Right atrium auricular region (tissue), 2 donors: ENCODE measurements at regions not wholly inside any gene's neighbourhood (a gene's known extent, or its start where the extent isn't known, plus 50 kb on each side); places are given as distances from the start of the nearest gene placed in this dataset.
"Not testable (repeated sequence)": the region's sequence is repeated elsewhere in the genome, so short reads cannot be mapped to it uniquely, and the experiment has no call there.

Experiments used
- DNase-seq: peaks from one replicate; pipeline ENCODE4 v3.0.0-alpha.2; 2019; ENCODE audit warnings: low spot score
- H3K27ac ChIP-seq, 2 donors: fragments of 200-600 bp; sonication (generic); 1 replicate in 1 of 2; 2 replicates in 1 of 2; pipeline ENCODE4 v1.5.1; 2016 to 2019
- H3K27me3 ChIP-seq, 2 donors: fragments of 200-600 bp; sonication (generic); one replicate each; pipeline versions ENCODE4 v1.5.1 to v1.6.0; 2017 to 2019
- H3K36me3 ChIP-seq: fragments of 200-600 bp; sonication (generic); one replicate; pipeline ENCODE4 v1.5.1; 2016
- H3K4me1 ChIP-seq, 2 donors: fragments of 200-600 bp; sonication (generic); one replicate each; pipeline versions ENCODE4 v1.5.1 to v1.6.0; 2017 to 2019
- H3K4me3 ChIP-seq, 2 donors: fragments of 200-600 bp; sonication (generic); 1 replicate in 1 of 2; 2 replicates in 1 of 2; pipeline ENCODE4 v1.5.1; 2017 to 2019; ENCODE audit warnings: mild to moderate bottlenecking in 1 of 2, moderate library complexity in 1 of 2
- H3K9me3 ChIP-seq, 2 donors: fragments of 200-600 bp; sonication (generic); one replicate each; pipeline ENCODE4 v1.5.1; 2019
- TF ChIP-seq, protein P1 (sequence below), 2 donors: fragments of 200-600 bp; sonication (generic); IDR thresholded peaks; one replicate each; pipeline ENCODE4 v1.5.1; 2019; ENCODE audit warnings: antibody characterized with exemption in 2 of 2

DNA sequence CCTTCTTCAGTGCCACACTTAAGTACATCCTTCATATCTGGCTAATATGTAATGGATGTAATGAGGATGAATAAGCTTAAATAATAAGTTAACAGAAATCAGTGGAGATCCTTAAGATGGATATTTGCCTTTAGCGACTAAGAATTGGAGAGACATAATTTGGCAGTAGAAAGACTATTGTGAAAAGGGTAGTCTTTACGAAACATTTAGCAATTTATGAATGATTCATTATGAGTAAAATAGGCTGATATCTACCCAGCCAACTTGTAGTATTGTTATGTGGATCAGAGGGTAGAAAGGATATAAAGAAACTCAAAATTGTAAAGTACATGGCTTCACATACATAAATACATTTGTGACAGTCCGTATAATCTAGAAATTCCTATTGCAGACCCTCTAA lies 2371.8 kb downstream of the PCDH7 start:
- Histone ChIP-seq H3K4me3 (no peak overlapping the region), H3K9me3 (no peaks in the 10 kb centered on the region), H3K27me3 (no peaks in the 10 kb centered on the region), H3K4me1 (no peaks in the 10 kb centered on the region), H3K27ac (no peak overlapping the region), H3K36me3 (no peaks in the 10 kb centered on the region)
- DNase-seq: no peak
- TF ChIP-seq, protein P1, sequence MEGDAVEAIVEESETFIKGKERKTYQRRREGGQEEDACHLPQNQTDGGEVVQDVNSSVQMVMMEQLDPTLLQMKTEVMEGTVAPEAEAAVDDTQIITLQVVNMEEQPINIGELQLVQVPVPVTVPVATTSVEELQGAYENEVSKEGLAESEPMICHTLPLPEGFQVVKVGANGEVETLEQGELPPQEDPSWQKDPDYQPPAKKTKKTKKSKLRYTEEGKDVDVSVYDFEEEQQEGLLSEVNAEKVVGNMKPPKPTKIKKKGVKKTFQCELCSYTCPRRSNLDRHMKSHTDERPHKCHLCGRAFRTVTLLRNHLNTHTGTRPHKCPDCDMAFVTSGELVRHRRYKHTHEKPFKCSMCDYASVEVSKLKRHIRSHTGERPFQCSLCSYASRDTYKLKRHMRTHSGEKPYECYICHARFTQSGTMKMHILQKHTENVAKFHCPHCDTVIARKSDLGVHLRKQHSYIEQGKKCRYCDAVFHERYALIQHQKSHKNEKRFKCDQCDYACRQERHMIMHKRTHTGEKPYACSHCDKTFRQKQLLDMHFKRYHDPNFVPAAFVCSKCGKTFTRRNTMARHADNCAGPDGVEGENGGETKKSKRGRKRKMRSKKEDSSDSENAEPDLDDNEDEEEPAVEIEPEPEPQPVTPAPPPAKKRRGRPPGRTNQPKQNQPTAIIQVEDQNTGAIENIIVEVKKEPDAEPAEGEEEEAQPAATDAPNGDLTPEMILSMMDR (IDR thresholded peaks at IDR 0.05): no peak

- H3K4me3 ChIP-seq: no peak overlapping the region
- H3K27me3 ChIP-seq: no peaks in the 10 kb centered on the region
- no peak overlapping the region for H3K27ac ChIP-seq
- no peaks in the 10 kb centered on the region for H3K4me1 ChIP-seq
- no peak for DNase-seq
- TF ChIP-seq, protein P1 (IDR thresholded peaks at IDR 0.05): no peak
- H3K36me3 ChIP-seq: no peaks in the 10 kb centered on the region
- H3K9me3 ChIP-seq: no peaks in the 10 kb centered on the region
Observed at GRCh38 chr4:33104273-33104672, 2384.1 kb downstream of the PCDH7 start.

GRCh38 chr4:33107814-33108213 lies 2387.6 kb downstream of the PCDH7 start:
- no peaks in the 10 kb centered on the region for H3K9me3 ChIP-seq
- H3K4me3 ChIP-seq: no peak overlapping the region
- TF ChIP-seq, protein P1 (IDR thresholded peaks at IDR 0.05): no peak
- no peaks in the 10 kb centered on the region for H3K27me3 ChIP-seq
- H3K4me1 ChIP-seq: no peaks in the 10 kb centered on the region
- DNase-seq: no peak
- no peak overlapping the region for H3K27ac ChIP-seq
- H3K36me3 ChIP-seq: no peaks in the 10 kb centered on the region

GRCh38 chr4:33111117-33111516 lies 2390.9 kb downstream of the PCDH7 start:
- no peak for DNase-seq
- Histone ChIP-seq H3K4me1 (no peaks in the 10 kb centered on the region), H3K27me3 (no peaks in the 10 kb centered on the region), H3K27ac (no peak overlapping the region), H3K36me3 (no peaks in the 10 kb centered on the region), H3K4me3 (no peak overlapping the region), H3K9me3 (no peaks in the 10 kb centered on the region)
- TF ChIP-seq, protein P1 (IDR thresholded peaks at IDR 0.05): no peak

DNA sequence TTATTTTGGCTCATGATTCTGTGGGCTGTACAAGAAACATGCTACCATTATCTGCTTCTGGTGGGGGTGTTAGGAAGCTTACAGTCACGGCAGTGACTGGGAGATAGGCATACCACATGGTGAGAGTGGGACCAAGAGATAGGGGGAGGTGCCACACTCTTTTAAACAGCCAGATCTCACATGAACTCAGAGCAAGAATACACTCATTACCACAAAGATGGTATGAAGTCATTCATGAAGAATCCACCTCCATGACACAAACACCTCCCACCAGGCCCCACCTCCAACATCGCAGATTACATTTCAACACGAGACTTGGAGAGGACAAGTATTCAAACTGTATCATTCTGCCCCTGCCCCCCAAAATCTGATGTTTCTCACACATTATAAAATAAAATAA lies 2396.7 kb downstream of the PCDH7 start:
- DNase-seq: no peak

DNA sequence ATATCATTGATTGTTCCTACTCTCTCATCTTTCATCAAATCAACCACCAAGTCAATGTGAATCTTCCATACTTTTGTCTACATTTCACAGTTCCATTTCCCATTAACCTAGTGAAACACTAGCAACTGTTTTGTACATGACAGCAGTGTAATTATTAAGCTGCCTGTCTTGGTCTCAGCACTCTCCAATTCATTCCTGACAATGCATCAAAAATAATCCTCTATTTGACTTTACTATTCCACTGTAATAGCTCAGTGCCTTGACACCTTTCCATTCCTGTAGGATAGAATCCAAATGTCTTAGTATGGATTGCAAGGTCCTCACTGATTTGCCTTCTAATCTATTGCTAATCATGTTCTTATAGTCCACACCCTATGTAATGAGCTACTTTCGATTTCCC lies 2405.8 kb downstream of the PCDH7 start:
- DNase-seq: no peak
- H3K27ac ChIP-seq: no peak overlapping the region
- no peaks in the 10 kb centered on the region for H3K9me3 ChIP-seq
- H3K27me3 ChIP-seq: no peaks in the 10 kb centered on the region
- H3K4me1 ChIP-seq: no peaks in the 10 kb centered on the region
- TF ChIP-seq, protein P1 (IDR thresholded peaks at IDR 0.05): no peak
- no peaks in the 10 kb centered on the region for H3K36me3 ChIP-seq
- H3K4me3 ChIP-seq: no peak overlapping the region

More for the DNA sequence above, 2396.7 kb downstream of the PCDH7 start:
- Histone ChIP-seq H3K4me3 (no peak overlapping the region), H3K4me1 (no peaks in the 10 kb centered on the region), H3K27me3 (no peaks in the 10 kb centered on the region), H3K27ac (no peak overlapping the region), H3K9me3 (no peaks in the 10 kb centered on the region), H3K36me3 (no peaks in the 10 kb centered on the region)
- TF ChIP-seq, protein P1 (IDR thresholded peaks at IDR 0.05): no peak

- not testable (repeated sequence) for H3K4me3 ChIP-seq, DNase-seq, H3K9me3 ChIP-seq
Observed at GRCh38 chr4:33130662-33131061, 2410.5 kb downstream of the PCDH7 start.

More at GRCh38 chr4:33130662-33131061, 2410.5 kb downstream of the PCDH7 start:
- not testable (repeated sequence) for H3K27ac ChIP-seq, H3K4me1 ChIP-seq, H3K36me3 ChIP-seq, H3K27me3 ChIP-seq
